Activated naive CD4-positive, alpha-beta T cell treated with anti-CD3 and anti-CD28 coated beads, Interleukin-2, amount 50 U/mL, for 24 hours (primary cell): ENCODE measurements at regions not wholly inside any gene's neighbourhood (a gene's known extent, or its start where the extent isn't known, plus 50 kb on each side); places are given as distances from the start of the nearest gene placed in this dataset.

Experiments
- H3K27ac Mint-ChIP-seq: one replicate; pipeline ENCODE4 v1.8.0; 2021; ENCODE audit warnings: mild to moderate bottlenecking, mixed read lengths
- H3K27me3 Mint-ChIP-seq: one replicate; pipeline ENCODE4 v1.8.0; 2021; ENCODE audit warnings: mixed read lengths
- H3K36me3 Mint-ChIP-seq: one replicate; pipeline ENCODE4 v1.8.0; 2021; ENCODE audit warnings: mixed read lengths
- H3K4me1 Mint-ChIP-seq: one replicate; pipeline ENCODE4 v1.8.0; 2021; ENCODE audit warnings: mixed read lengths
- H3K4me3 Mint-ChIP-seq: one replicate; pipeline ENCODE4 v1.8.0; 2021; ENCODE audit warnings: mild to moderate bottlenecking, mixed read lengths
- H3K9me3 Mint-ChIP-seq: one replicate; pipeline ENCODE4 v1.8.0; 2021; ENCODE audit warnings: mixed read lengths

- H3K36me3 Mint-ChIP-seq = no peaks in the 10 kb centered on the region
- no peaks in the 10 kb centered on the region for H3K4me1 Mint-ChIP-seq
- H3K27ac Mint-ChIP-seq = no peak overlapping the region
- no peak overlapping the region for H3K4me3 Mint-ChIP-seq
- no peaks in the 10 kb centered on the region for H3K9me3 Mint-ChIP-seq
- H3K27me3 Mint-ChIP-seq = peaks cover 10% of the 10 kb centered on the region
Measured at GRCh38 chr13:78779608-78780007, 120.7 kb upstream of the OBI1 start.

DNA sequence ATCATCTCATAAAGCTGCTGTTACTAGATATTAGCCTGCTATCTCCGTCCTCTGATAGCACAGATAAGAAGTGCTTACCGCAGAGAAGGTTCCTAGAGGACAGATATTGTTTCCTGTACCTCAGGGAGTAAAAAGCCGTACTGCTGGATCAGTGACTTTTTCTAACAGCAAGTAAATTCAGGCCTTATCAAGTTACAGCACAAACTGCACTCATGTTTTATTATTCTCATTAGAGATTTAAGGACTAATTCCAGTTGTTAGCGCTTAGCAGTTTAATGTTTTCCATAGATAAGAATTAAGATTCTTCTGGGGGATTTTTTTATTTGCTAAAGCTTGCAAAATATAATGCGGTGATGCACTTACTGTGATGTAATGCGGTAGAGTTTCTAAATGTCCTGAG is 119.0 kb upstream of the OBI1 start:
- H3K4me1 Mint-ChIP-seq = no peaks in the 10 kb centered on the region
- no peaks in the 10 kb centered on the region for H3K36me3 Mint-ChIP-seq
- H3K9me3 Mint-ChIP-seq = no peaks in the 10 kb centered on the region
- no peak overlapping the region for H3K4me3 Mint-ChIP-seq
- H3K27me3 Mint-ChIP-seq = peaks cover 11% of the 10 kb centered on the region
- no peak overlapping the region for H3K27ac Mint-ChIP-seq

- H3K4me3 Mint-ChIP-seq = no peak overlapping the region
- H3K9me3 Mint-ChIP-seq = no peaks in the 10 kb centered on the region
- no peak overlapping the region for H3K27ac Mint-ChIP-seq
- H3K27me3 Mint-ChIP-seq = peaks cover 8% of the 10 kb centered on the region
- no peaks in the 10 kb centered on the region for H3K36me3 Mint-ChIP-seq
- H3K4me1 Mint-ChIP-seq = no peaks in the 10 kb centered on the region
Measured at GRCh38 chr13:78777396-78777795, 118.4 kb upstream of the OBI1 start.

GRCh38 chr13:78772933-78773332 is 114.0 kb upstream of the OBI1 start:
- Mint-ChIP-seq H3K27me3 (peaks cover 10% of the 10 kb centered on the region), H3K4me3 (no peak overlapping the region), H3K4me1 (no peaks in the 10 kb centered on the region), H3K9me3 (no peaks in the 10 kb centered on the region), H3K27ac (no peak overlapping the region), H3K36me3 (no peaks in the 10 kb centered on the region)

DNA sequence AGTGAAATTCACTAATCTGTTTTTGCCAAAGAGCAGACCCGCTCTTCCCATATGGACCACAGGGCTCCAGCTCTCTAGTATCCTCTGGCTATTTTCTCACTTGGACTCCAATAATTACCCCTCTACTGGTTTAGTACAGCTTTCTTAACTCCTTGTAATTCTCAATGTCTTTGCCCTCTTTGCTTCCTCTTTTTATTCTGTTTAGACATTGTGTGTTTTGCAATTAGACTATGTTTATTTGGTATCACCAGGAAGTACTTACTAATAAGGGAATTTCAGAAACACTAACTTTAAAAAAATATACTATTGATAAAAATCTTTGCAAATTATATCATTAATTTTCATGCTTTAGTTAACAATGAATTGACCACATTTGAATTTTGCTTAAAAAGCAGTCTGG is 111.6 kb upstream of the OBI1 start:
- no peak overlapping the region for H3K27ac Mint-ChIP-seq
- H3K4me1 Mint-ChIP-seq = no peaks in the 10 kb centered on the region
- no peaks in the 10 kb centered on the region for H3K36me3 Mint-ChIP-seq
- H3K27me3 Mint-ChIP-seq = peaks cover 10% of the 10 kb centered on the region
- H3K4me3 Mint-ChIP-seq = no peak overlapping the region
- no peaks in the 10 kb centered on the region for H3K9me3 Mint-ChIP-seq

- Mint-ChIP-seq H3K4me3 (no peak overlapping the region), H3K9me3 (no peaks in the 10 kb centered on the region), H3K27ac (no peak overlapping the region), H3K36me3 (no peaks in the 10 kb centered on the region), H3K27me3 (peaks cover 9% of the 10 kb centered on the region), H3K4me1 (no peaks in the 10 kb centered on the region)
Measured at GRCh38 chr13:78768950-78769349, 110.0 kb upstream of the OBI1 start.

DNA sequence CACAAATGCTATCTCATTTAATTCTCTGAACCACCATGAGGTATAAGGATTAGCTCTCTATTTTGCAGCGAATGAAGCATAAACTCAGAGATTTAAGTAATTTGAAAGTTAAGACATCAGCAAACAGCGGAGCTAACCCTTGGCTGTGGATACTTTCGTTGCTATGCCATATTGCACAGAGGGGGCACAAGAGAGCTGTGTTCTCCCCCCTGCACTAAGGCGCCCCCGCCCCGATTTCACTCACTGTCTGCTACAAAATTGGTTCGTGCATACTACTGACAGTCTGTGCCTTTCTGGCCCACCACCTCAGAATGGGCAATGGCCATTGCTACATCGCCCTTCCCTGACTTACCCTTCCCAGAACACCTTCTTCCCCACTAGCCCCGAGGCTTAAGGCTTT is 105.7 kb upstream of the OBI1 start:
- no peaks in the 10 kb centered on the region for H3K9me3 Mint-ChIP-seq
- no peak overlapping the region for H3K27ac Mint-ChIP-seq
- peaks cover 3% of the 10 kb centered on the region for H3K27me3 Mint-ChIP-seq
- H3K4me3 Mint-ChIP-seq = no peak overlapping the region
- H3K4me1 Mint-ChIP-seq = no peaks in the 10 kb centered on the region
- no peaks in the 10 kb centered on the region for H3K36me3 Mint-ChIP-seq

DNA sequence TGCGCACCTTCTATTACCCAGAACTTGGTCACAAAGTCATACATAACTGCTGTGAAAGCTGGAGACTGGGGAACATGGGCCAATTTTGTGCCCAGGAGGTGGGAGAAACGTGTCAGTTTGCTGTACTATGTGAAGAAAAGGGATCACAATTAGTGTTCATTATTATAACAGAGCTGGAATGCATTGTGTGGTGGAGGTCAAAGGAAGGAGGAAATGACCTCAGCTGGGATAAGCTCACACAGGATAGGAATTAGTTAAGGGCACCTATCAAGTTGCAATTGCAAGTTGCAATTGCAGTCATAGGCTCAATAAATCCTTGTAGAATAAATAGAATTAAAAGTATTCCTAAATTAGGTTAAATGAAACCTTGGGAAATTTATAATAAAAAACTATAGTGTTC is 103.9 kb upstream of the OBI1 start:
- Mint-ChIP-seq H3K9me3 (no peaks in the 10 kb centered on the region), H3K27ac (no peak overlapping the region), H3K4me1 (no peaks in the 10 kb centered on the region), H3K36me3 (no peaks in the 10 kb centered on the region), H3K27me3 (no peaks in the 10 kb centered on the region), H3K4me3 (no peak overlapping the region)

DNA sequence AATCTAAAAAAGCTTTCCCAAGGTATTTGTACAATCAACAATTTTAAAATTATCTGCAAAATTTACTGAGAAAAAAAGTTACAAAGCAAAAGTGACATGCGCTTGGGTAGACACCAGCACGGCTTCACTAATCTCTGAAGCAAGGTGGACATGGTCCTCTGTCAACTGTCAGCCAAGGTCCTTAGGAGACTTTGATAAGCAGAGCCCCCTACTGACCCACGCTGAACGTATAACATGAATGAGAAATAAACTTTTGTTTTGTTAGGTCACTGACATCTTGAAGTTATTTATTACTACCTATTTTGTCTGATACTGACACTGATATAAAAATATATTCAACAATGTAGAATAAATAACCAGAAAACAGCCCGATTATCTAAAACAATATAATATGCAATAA is 100.7 kb upstream of the OBI1 start:
- no peaks in the 10 kb centered on the region for H3K36me3 Mint-ChIP-seq
- no peaks in the 10 kb centered on the region for H3K9me3 Mint-ChIP-seq
- H3K27ac Mint-ChIP-seq = no peak overlapping the region
- H3K27me3 Mint-ChIP-seq = peaks cover 1% of the 10 kb centered on the region
- no peaks in the 10 kb centered on the region for H3K4me1 Mint-ChIP-seq
- H3K4me3 Mint-ChIP-seq = no peak overlapping the region

GRCh38 chr13:78758549-78758948 is 99.6 kb upstream of the OBI1 start:
- Mint-ChIP-seq H3K27me3 (peaks cover 3% of the 10 kb centered on the region), H3K27ac (no peak overlapping the region), H3K4me1 (no peaks in the 10 kb centered on the region), H3K4me3 (no peak overlapping the region), H3K9me3 (no peaks in the 10 kb centered on the region), H3K36me3 (no peaks in the 10 kb centered on the region)

DNA sequence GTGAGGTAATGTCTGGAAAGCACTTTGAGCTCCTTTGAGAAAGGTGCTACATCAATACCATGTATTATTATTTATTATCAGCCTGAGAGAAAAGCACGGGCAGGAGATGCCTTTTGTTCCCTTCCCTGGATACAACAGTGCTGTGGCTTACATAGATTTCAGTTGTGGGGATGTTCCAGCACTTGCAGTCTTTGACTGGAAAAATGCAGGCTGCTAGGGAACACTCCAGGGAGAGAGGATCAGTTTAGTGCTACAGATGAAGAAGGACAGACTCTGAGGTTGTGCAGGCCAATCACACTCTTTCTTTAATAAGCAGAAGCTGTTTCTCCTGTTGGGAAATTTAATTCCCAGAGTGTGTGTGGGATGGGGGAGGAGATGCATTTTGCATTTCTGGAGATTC is 94.5 kb upstream of the OBI1 start:
- H3K4me3 Mint-ChIP-seq = no peak overlapping the region
- H3K36me3 Mint-ChIP-seq = no peaks in the 10 kb centered on the region

DNA sequence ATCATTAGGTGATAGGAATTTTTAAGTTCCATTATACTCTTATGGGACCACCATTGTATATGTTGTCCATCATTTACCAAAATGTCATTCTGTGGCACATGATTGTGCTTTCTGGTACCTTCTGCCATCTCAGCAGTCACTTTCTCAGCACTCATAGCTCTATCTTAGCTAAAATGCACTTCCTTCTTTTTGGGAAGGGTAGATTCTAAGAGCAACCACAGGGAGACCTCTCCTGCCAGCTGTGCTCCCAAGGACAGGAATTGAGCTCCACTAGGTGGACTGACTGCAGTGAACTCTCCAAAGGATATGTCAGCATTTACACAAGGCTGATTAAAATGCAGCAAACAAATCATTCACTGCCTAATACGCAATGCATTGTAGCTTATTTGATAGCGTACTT is 91.8 kb upstream of the OBI1 start:
- H3K27me3 Mint-ChIP-seq = peaks cover 3% of the 10 kb centered on the region
- H3K36me3 Mint-ChIP-seq = no peaks in the 10 kb centered on the region
- H3K27ac Mint-ChIP-seq = no peak overlapping the region
- H3K4me1 Mint-ChIP-seq = no peaks in the 10 kb centered on the region
- H3K4me3 Mint-ChIP-seq = no peak overlapping the region
- no peaks in the 10 kb centered on the region for H3K9me3 Mint-ChIP-seq

More for the DNA sequence above, 94.5 kb upstream of the OBI1 start:
- Mint-ChIP-seq H3K4me1 (no peaks in the 10 kb centered on the region), H3K27me3 (peaks cover 3% of the 10 kb centered on the region), H3K9me3 (no peaks in the 10 kb centered on the region), H3K27ac (no peak overlapping the region)

- Mint-ChIP-seq H3K9me3 (no peaks in the 10 kb centered on the region), H3K36me3 (no peaks in the 10 kb centered on the region), H3K27me3 (peaks cover 13% of the 10 kb centered on the region), H3K4me3 (no peak overlapping the region), H3K4me1 (no peaks in the 10 kb centered on the region), H3K27ac (no peak overlapping the region)
Measured at GRCh38 chr13:78743973-78744372, 85.0 kb upstream of the OBI1 start.

- no peaks in the 10 kb centered on the region for H3K4me1 Mint-ChIP-seq
- H3K27ac Mint-ChIP-seq = no peak overlapping the region
- no peak overlapping the region for H3K4me3 Mint-ChIP-seq
- H3K36me3 Mint-ChIP-seq = no peaks in the 10 kb centered on the region
- no peaks in the 10 kb centered on the region for H3K9me3 Mint-ChIP-seq
- H3K27me3 Mint-ChIP-seq = peaks cover 14% of the 10 kb centered on the region
Measured at GRCh38 chr13:78742659-78743058, 83.7 kb upstream of the OBI1 start.

DNA sequence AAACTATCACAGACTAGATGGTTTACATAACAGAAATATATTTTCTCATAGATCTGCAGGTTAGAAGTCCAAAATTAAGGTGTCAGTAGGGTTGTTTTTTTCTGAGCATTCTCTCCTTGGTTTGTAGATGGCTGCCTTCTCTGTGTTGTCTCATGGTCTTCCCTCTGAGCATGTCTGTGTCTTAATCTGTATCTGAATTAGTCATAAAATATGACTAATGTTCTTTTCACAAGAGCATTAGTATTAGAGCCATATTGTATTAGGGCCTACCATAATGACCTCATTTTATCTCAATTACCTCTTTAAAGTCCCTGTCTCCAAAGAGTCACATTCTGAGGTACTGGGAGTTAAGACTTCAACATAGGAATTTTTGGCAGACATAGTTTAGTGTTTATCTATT is 77.2 kb upstream of the OBI1 start:
- Mint-ChIP-seq H3K27ac (no peak overlapping the region), H3K4me3 (no peak overlapping the region), H3K27me3 (peaks cover 9% of the 10 kb centered on the region), H3K9me3 (no peaks in the 10 kb centered on the region), H3K4me1 (no peaks in the 10 kb centered on the region), H3K36me3 (no peaks in the 10 kb centered on the region)

DNA sequence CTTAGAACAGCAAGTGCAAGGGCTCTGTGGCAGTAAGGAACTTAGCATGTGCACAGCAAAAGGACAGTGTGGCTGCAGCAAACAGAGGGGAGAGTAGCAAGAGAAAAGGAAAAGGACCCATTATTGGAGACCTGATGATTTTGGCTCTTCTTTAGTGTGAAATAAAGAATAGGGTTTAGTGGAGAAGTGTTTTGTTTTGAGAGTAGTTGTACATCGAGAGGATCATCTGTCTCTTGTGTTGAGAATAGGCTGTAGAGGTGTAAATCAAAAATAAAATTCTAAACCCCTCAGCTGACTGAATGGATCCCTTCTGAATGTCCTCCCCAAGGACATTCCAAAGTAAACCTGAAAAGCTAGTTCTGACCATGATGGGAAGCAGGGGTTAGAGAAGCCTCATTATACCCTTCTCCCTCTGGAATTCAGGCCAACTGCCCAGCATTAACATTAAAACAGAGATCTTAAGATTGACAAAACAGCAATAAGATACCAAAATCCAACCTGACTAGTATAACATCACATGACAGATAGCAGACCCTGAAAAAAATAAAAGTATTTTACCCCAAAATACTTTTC is 73.6 kb upstream of the OBI1 start:
- Mint-ChIP-seq H3K4me1 (no peaks in the 10 kb centered on the region), H3K36me3 (no peaks in the 10 kb centered on the region), H3K27ac (no peak overlapping the region), H3K27me3 (peaks cover 16% of the 10 kb centered on the region), H3K9me3 (no peaks in the 10 kb centered on the region), H3K4me3 (no peak overlapping the region)

GRCh38 chr13:78722700-78723099 is 63.7 kb upstream of the OBI1 start:
- no peaks in the 10 kb centered on the region for H3K9me3 Mint-ChIP-seq
- H3K36me3 Mint-ChIP-seq = no peaks in the 10 kb centered on the region
- H3K4me3 Mint-ChIP-seq = no peak overlapping the region
- peaks cover 17% of the 10 kb centered on the region for H3K27me3 Mint-ChIP-seq
- no peaks in the 10 kb centered on the region for H3K4me1 Mint-ChIP-seq
- H3K27ac Mint-ChIP-seq = no peak overlapping the region
